ENCODE measurements at regions not wholly inside any gene's neighbourhood (a gene's known extent, or its start where the extent isn't known, plus 50 kb on each side); places are given as distances from the start of the nearest gene placed in this dataset.

GRCh38 chr6:88311561-88311960 lies 145.4 kb upstream of the CNR1 start:
- Mint-ChIP-seq H3K36me3 (ENCODE audit: insufficient read depth, unreplicated experiment) (no peaks in the 10 kb centered on the region), H3K9me3 (ENCODE audit: unreplicated experiment) (no peaks in the 10 kb centered on the region), H3K4me3 (ENCODE audit: unreplicated experiment) (no peak overlapping the region), H3K27ac (ENCODE audit: low read depth, unreplicated experiment) (no peak overlapping the region), H3K27me3 (ENCODE audit: insufficient read depth, unreplicated experiment) (no peaks in the 10 kb centered on the region), H3K4me1 (ENCODE audit: insufficient read depth, unreplicated experiment) (no peaks in the 10 kb centered on the region)
- ChIA-PET CTCF (interaction anchor here (0.5 to 1.1 kb wide), 3 partner anchors 140 to 390 kb away, joined by 3 to 4 read pairs (median 4); no protein-coding TSS in a partner anchor), POLR2A (no interaction called here)
- intact Hi-C loops (cut with micrococcal nuclease), result no loop called here
- DNase-seq (ENCODE audit: unreplicated experiment), result no peak
- no peak for TF ChIP-seq CTCF (IDR thresholded peaks at IDR 0.05; ENCODE audit: unreplicated experiment)
- no TSS peak for BruUV-seq (replicated peaks)

- no TSS peak for BruUV-seq (replicated peaks)
Observed at GRCh38 chr6:88304520-88304919, 138.4 kb upstream of the CNR1 start.

GRCh38 chr6:88302769-88303225 lies 136.7 kb upstream of the CNR1 start:
- intact Hi-C loops (cut with micrococcal nuclease), result no loop called here
- ChIA-PET POLR2A (no interaction called here), CTCF (no interaction called here)
- no TSS peak for BruUV-seq (replicated peaks)
- Mint-ChIP-seq H3K4me3 (ENCODE audit: unreplicated experiment) (no peak overlapping the region), H3K27me3 (ENCODE audit: insufficient read depth, unreplicated experiment) (no peaks in the 10 kb centered on the region), H3K36me3 (ENCODE audit: insufficient read depth, unreplicated experiment) (no peaks in the 10 kb centered on the region), H3K27ac (ENCODE audit: low read depth, unreplicated experiment) (peak overlapping the region; percentile 42), H3K4me1 (ENCODE audit: insufficient read depth, unreplicated experiment) (peaks cover 18% of the 10 kb centered on the region), H3K9me3 (ENCODE audit: unreplicated experiment) (no peaks in the 10 kb centered on the region)
- DNase-seq (ENCODE audit: unreplicated experiment), result peak; percentile 42
- TF ChIP-seq CTCF (IDR thresholded peaks at IDR 0.05; ENCODE audit: unreplicated experiment), result no peak

More at GRCh38 chr6:88304520-88304919, 138.4 kb upstream of the CNR1 start:
- no peak for DNase-seq (ENCODE audit: unreplicated experiment)
- CTCF ChIA-PET, result interaction anchor here (1.1 kb wide), 1 partner anchor 9 kb away, joined by 3 read pairs; no protein-coding TSS in a partner anchor
- Mint-ChIP-seq H3K4me1 (ENCODE audit: insufficient read depth, unreplicated experiment) (peaks cover 16% of the 10 kb centered on the region), H3K27me3 (ENCODE audit: insufficient read depth, unreplicated experiment) (no peaks in the 10 kb centered on the region), H3K27ac (ENCODE audit: low read depth, unreplicated experiment) (no peak overlapping the region), H3K36me3 (ENCODE audit: insufficient read depth, unreplicated experiment) (no peaks in the 10 kb centered on the region), H3K4me3 (ENCODE audit: unreplicated experiment) (no peak overlapping the region), H3K9me3 (ENCODE audit: unreplicated experiment) (no peaks in the 10 kb centered on the region)
- POLR2A ChIA-PET, result no interaction called here
- no peak for TF ChIP-seq CTCF (IDR thresholded peaks at IDR 0.05; ENCODE audit: unreplicated experiment)
- intact Hi-C loops (cut with micrococcal nuclease), result no loop called here

GRCh38 chr6:88301888-88302768 lies 136.0 kb upstream of the CNR1 start:
- no peaks in the 10 kb centered on the region for H3K27me3 Mint-ChIP-seq (ENCODE audit: insufficient read depth, unreplicated experiment)
- H3K27ac Mint-ChIP-seq (ENCODE audit: low read depth, unreplicated experiment), result peak overlapping the region; percentile 42

More at GRCh38 chr6:88301888-88302768, 136.0 kb upstream of the CNR1 start:
- Mint-ChIP-seq H3K36me3 (ENCODE audit: insufficient read depth, unreplicated experiment) (peaks cover 4% of the 10 kb centered on the region), H3K4me1 (ENCODE audit: insufficient read depth, unreplicated experiment) (peaks cover 24% of the 10 kb centered on the region), H3K9me3 (ENCODE audit: unreplicated experiment) (no peaks in the 10 kb centered on the region), H3K4me3 (ENCODE audit: unreplicated experiment) (no peak overlapping the region)
- ChIA-PET CTCF (no interaction called here), POLR2A (interaction anchor here (0.7 kb wide), 1 partner anchor 67 kb away, joined by 3 read pairs; no protein-coding TSS in a partner anchor)
- no TSS peak for BruUV-seq (replicated peaks)
- intact Hi-C loops (cut with micrococcal nuclease), result no loop called here
- peak; percentile 78 for DNase-seq (ENCODE audit: unreplicated experiment)
- no peak for TF ChIP-seq CTCF (IDR thresholded peaks at IDR 0.05; ENCODE audit: unreplicated experiment)
